ENCODE measurements at regions not wholly inside any gene's neighbourhood (a gene's known extent, or its start where the extent isn't known, plus 50 kb on each side); places are given as distances from the start of the nearest gene placed in this dataset.

DNA sequence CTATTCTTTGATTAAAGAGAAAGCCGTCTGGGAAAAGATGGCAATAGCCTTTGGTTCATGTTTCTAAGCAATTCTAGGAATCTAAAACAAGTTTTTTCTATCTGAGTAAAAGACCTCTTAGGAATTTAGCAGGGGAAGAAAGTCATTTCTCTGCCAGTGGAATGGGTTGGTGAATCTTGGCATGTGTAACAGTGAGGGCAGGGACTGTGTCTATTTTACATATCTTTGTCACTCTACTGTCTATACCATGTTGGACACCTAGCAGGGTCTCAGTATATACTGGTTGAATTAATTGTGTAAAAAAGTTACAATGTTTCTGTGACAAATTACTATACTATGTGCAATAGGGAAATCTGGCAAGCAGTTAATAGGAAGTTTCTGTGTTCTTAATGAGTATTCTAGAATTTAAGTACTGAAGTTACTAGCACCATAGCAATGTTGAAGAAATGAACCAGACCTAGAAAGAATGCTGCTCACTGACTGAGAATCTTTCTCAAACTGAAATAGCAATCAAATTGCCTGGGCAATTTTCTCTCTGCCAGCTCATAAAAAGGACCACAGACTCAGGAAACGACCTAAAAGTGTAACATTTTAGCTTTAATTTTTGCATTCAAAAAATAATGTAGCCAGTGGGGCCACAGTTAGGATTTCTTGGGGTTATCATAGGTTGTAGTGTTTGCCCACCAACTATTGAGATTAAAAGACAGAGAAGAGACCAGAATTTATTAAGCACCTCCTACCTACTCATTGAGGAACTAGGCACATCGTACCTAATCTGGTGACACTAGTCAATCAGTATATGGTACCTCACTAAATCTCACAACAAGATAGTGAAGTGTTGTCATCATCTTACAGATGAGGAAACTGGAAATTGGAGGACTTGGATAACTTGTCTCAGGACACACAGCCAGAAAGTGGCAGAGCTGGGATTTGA is 56.2 kb upstream of the LEKR1 start:
- TF ChIP-seq, protein P1, sequence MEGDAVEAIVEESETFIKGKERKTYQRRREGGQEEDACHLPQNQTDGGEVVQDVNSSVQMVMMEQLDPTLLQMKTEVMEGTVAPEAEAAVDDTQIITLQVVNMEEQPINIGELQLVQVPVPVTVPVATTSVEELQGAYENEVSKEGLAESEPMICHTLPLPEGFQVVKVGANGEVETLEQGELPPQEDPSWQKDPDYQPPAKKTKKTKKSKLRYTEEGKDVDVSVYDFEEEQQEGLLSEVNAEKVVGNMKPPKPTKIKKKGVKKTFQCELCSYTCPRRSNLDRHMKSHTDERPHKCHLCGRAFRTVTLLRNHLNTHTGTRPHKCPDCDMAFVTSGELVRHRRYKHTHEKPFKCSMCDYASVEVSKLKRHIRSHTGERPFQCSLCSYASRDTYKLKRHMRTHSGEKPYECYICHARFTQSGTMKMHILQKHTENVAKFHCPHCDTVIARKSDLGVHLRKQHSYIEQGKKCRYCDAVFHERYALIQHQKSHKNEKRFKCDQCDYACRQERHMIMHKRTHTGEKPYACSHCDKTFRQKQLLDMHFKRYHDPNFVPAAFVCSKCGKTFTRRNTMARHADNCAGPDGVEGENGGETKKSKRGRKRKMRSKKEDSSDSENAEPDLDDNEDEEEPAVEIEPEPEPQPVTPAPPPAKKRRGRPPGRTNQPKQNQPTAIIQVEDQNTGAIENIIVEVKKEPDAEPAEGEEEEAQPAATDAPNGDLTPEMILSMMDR (conservative IDR thresholded peaks at IDR 0.05), result no peak
- no peak for TF ChIP-seq ZFX (IDR thresholded peaks at IDR 0.05)

Data from C4-2B (cell line).